Keratinocyte (primary cell): ENCODE measurements at regions not wholly inside any gene's neighbourhood (a gene's known extent, or its start where the extent isn't known, plus 50 kb on each side); places are given as distances from the start of the nearest gene placed in this dataset.

Source experiments
- CTCF ChIP-seq, 3 experiments: IDR thresholded peaks in 1 of 3; conservative IDR thresholded peaks in 1 of 3; optimal IDR thresholded peaks in 1 of 3; 2 replicates in 2 of 3; 3 replicates in 1 of 3; pipeline versions ENCODE3 to v1.5.1; 2011; ENCODE audit warnings: low read length in 3 of 3, mild to moderate bottlenecking in 3 of 3, moderate library complexity in 2 of 3, control low read depth in 1 of 3, inconsistent platforms in 1 of 3; ENCODE audit not compliant: insufficient read depth in 2 of 3; ENCODE audit errors: extremely low read depth in 1 of 3
- EZH2 ChIP-seq: IDR thresholded peaks from one replicate; pipeline ENCODE4 v1.6.1; 2012; ENCODE audit warnings: inconsistent platforms, mild to moderate bottlenecking, low read length, moderate library complexity

GRCh38 chr1:38576241-38576640, 283.3 kb downstream of the RRAGC start:
- no peak for TF ChIP-seq EZH2
- TF ChIP-seq CTCF (optimal IDR thresholded peaks at IDR 0.05 in 1 of 3, IDR thresholded peaks at IDR 0.05 in 1 of 3, conservative IDR thresholded peaks at IDR 0.05 in 1 of 3; ENCODE audit: extremely low read depth in 1 of 3, insufficient read depth in 2 of 3, low read length in 3 of 3): no peak
